ENCODE measurements at regions not wholly inside any gene's neighbourhood (a gene's known extent, or its start where the extent isn't known, plus 50 kb on each side); places are given as distances from the start of the nearest gene placed in this dataset.

DNA sequence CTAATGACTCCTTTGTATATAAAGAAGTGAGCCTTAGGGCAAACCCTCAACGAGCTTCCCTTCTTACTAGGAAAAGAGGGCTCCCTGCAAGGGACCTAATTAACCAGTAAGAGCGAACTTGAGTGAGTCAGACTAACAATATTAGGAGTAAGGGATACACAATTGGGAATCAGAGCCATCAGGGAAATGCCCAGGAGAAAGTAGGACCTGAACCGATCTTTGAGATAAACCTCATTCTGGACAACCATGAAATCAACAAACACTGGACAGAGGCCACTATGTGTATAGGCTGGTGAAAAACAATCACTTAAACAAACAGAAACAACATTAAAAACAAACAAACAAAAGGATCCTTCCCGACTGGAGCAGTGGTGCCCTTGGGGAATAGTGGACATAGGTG is 120.8 kb downstream of the EDN1 start:
- Histone ChIP-seq H3K79me2 (ENCODE audit: control insufficient read depth, insufficient read depth, low read length) (no peaks in the 10 kb centered on the region), H3K4me2 (ENCODE audit: control insufficient read depth, extremely low read depth, insufficient read depth, low read depth, low read length) (no peak overlapping the region), H3K9me1 (ENCODE audit: control insufficient read depth, extremely low read depth, insufficient read depth, low read length) (no peaks in the 10 kb centered on the region), H3K9ac (ENCODE audit: control insufficient read depth, extremely low read depth, insufficient read depth, low read length) (no peak overlapping the region), H3K9me3 (ENCODE audit: control insufficient read depth, low read depth, low read length) (no peaks in the 10 kb centered on the region), H4K20me1 (ENCODE audit: control insufficient read depth, extremely low read depth, insufficient read depth, low read length) (no peaks in the 10 kb centered on the region), H3K36me3 (ENCODE audit: control insufficient read depth in 2 of 2, extremely low read depth in 1 of 2, insufficient read depth in 2 of 2, low read length in 2 of 2) (no peaks in the 10 kb centered on the region), H3K27me3 (ENCODE audit: control insufficient read depth, extremely low read depth, insufficient read depth, low read length) (no peaks in the 10 kb centered on the region), H2AFZ (ENCODE audit: control insufficient read depth, low read length) (no peak overlapping the region), H3K27ac (ENCODE audit: control insufficient read depth, insufficient read depth, low read length) (no peak overlapping the region), H3K4me3 (ENCODE audit: control insufficient read depth in 2 of 3, extremely low read depth in 1 of 3, insufficient read depth in 2 of 3, low read depth in 1 of 3, low read length in 3 of 3) (no peak overlapping the region), H3K4me1 (ENCODE audit: control insufficient read depth, extremely low read depth, insufficient read depth, low read length) (no peaks in the 10 kb centered on the region)
- TF ChIP-seq, protein P1, sequence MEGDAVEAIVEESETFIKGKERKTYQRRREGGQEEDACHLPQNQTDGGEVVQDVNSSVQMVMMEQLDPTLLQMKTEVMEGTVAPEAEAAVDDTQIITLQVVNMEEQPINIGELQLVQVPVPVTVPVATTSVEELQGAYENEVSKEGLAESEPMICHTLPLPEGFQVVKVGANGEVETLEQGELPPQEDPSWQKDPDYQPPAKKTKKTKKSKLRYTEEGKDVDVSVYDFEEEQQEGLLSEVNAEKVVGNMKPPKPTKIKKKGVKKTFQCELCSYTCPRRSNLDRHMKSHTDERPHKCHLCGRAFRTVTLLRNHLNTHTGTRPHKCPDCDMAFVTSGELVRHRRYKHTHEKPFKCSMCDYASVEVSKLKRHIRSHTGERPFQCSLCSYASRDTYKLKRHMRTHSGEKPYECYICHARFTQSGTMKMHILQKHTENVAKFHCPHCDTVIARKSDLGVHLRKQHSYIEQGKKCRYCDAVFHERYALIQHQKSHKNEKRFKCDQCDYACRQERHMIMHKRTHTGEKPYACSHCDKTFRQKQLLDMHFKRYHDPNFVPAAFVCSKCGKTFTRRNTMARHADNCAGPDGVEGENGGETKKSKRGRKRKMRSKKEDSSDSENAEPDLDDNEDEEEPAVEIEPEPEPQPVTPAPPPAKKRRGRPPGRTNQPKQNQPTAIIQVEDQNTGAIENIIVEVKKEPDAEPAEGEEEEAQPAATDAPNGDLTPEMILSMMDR (optimal IDR thresholded peaks at IDR 0.05 in 1 of 3, IDR thresholded peaks at IDR 0.05 in 1 of 3, conservative IDR thresholded peaks at IDR 0.05 in 1 of 3; ENCODE audit: extremely low read depth in 1 of 3, insufficient read depth in 2 of 3, low read length in 3 of 3), result no peak
- no peak for TF ChIP-seq EZH2 (IDR thresholded peaks at IDR 0.05; ENCODE audit: low read length)
- FAIRE-seq, result no peak
- DNase-seq (ENCODE audit: low read depth, low spot score), result no peak
- dilution Hi-C loops (cut with MboI; ENCODE audit: extremely low pct_ligation_motif_present, low sequenced_read_pairs), result no loop called here

DNA sequence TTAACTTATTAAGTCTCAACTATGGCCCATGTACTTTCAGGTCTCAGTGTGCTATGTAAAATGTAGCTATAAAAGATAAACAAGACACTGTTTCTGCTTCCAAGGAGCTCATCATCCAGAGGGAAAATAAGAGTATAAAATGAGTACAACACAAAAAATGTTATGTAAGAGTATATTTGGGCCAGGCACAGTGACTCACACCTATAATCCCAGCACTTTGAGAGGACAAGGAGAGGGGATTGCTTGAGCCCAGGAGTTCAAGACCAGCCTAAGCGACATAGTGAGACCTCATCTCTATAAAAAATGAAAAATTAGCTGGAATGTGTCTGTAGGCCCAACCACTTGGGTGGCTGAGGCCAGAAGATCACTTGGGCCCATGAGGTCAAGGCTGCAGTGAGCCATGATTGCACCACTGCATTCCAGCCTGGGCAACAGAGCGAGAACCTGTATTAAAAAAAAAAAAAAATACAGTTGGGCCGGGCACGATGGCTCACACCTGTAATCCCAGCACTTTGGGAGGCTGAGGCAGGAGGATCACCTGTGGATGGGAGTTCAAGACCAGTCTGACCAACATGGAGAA is 124.0 kb downstream of the EDN1 start:
- no peaks in the 10 kb centered on the region for H4K20me1 ChIP-seq (ENCODE audit: control insufficient read depth, extremely low read depth, insufficient read depth, low read length)
- no peaks in the 10 kb centered on the region for H3K9me1 ChIP-seq (ENCODE audit: control insufficient read depth, extremely low read depth, insufficient read depth, low read length)
- no peaks in the 10 kb centered on the region for H3K36me3 ChIP-seq (ENCODE audit: control insufficient read depth in 2 of 2, extremely low read depth in 1 of 2, insufficient read depth in 2 of 2, low read length in 2 of 2)
- TF ChIP-seq EZH2 (IDR thresholded peaks at IDR 0.05; ENCODE audit: low read length), result no peak
- TF ChIP-seq, protein P1 (optimal IDR thresholded peaks at IDR 0.05 in 1 of 3, IDR thresholded peaks at IDR 0.05 in 1 of 3, conservative IDR thresholded peaks at IDR 0.05 in 1 of 3; ENCODE audit: extremely low read depth in 1 of 3, insufficient read depth in 2 of 3, low read length in 3 of 3), result no peak
- no peaks in the 10 kb centered on the region for H3K27me3 ChIP-seq (ENCODE audit: control insufficient read depth, extremely low read depth, insufficient read depth, low read length)
- H3K79me2 ChIP-seq (ENCODE audit: control insufficient read depth, insufficient read depth, low read length), result no peaks in the 10 kb centered on the region
- H3K4me2 ChIP-seq (ENCODE audit: control insufficient read depth, extremely low read depth, insufficient read depth, low read depth, low read length), result no peak overlapping the region
- H3K4me1 ChIP-seq (ENCODE audit: control insufficient read depth, extremely low read depth, insufficient read depth, low read length), result no peaks in the 10 kb centered on the region
- H3K27ac ChIP-seq (ENCODE audit: control insufficient read depth, insufficient read depth, low read length), result no peak overlapping the region
- no peak for DNase-seq (ENCODE audit: low read depth, low spot score)
- dilution Hi-C loops (cut with MboI; ENCODE audit: extremely low pct_ligation_motif_present, low sequenced_read_pairs), result no loop called here
- FAIRE-seq, result no peak
- no peak overlapping the region for H3K4me3 ChIP-seq (ENCODE audit: control insufficient read depth in 2 of 3, extremely low read depth in 1 of 3, insufficient read depth in 2 of 3, low read depth in 1 of 3, low read length in 3 of 3)
- no peak overlapping the region for H3K9ac ChIP-seq (ENCODE audit: control insufficient read depth, extremely low read depth, insufficient read depth, low read length)
- peaks cover 7% of the 10 kb centered on the region for H3K9me3 ChIP-seq (ENCODE audit: control insufficient read depth, low read depth, low read length)
- H2AFZ ChIP-seq (ENCODE audit: control insufficient read depth, low read length), result no peak overlapping the region
